Smooth muscle cell (in vitro differentiated cells): ENCODE measurements at regions not wholly inside any gene's neighbourhood (a gene's known extent, or its start where the extent isn't known, plus 50 kb on each side); places are given as distances from the start of the nearest gene placed in this dataset.

Source experiments
- DNase-seq: peaks from one replicate; lab custom pipeline; 2025; ENCODE audit not compliant: unreplicated experiment; lab: John Stamatoyannopoulos, UW
- H2AFZ ChIP-seq: fragments of 200-600 bp; sonication (generic); 2 replicates; pipeline ENCODE4 v1.6.0; 2016; ENCODE audit warnings: antibody characterized with exemption, low read depth, mild to moderate bottlenecking
- H3F3A ChIP-seq: fragments of 200-600 bp; sonication (generic); 2 replicates; pipeline ENCODE4 v1.6.0; 2017; ENCODE audit warnings: antibody characterized with exemption, low read depth
- H3K27ac ChIP-seq: fragments of 200-600 bp; sonication (generic); 2 replicates; pipeline ENCODE4 v1.5.1; 2016; ENCODE audit warnings: low read depth, mild to moderate bottlenecking
- H3K27me3 ChIP-seq: fragments of 200-600 bp; sonication (generic); 2 replicates; pipeline ENCODE4 v1.6.1; 2016; ENCODE audit warnings: low read depth, mild to moderate bottlenecking
- H3K36me3 ChIP-seq: fragments of 200-600 bp; sonication (generic); 2 replicates; pipeline ENCODE4 v1.5.1; 2016; ENCODE audit warnings: low read depth
- H3K4me1 ChIP-seq: fragments of 200-600 bp; sonication (generic); 2 replicates; pipeline ENCODE4 v1.5.1; 2016; ENCODE audit warnings: low read depth
- H3K4me2 ChIP-seq: fragments of 200-600 bp; sonication (generic); 2 replicates; pipeline ENCODE4 v1.6.0; 2016; ENCODE audit warnings: mild to moderate bottlenecking
- H3K4me3 ChIP-seq: fragments of 200-600 bp; sonication (generic); 2 replicates; pipeline ENCODE4 v1.5.1; 2016; ENCODE audit warnings: mild to moderate bottlenecking
- H3K79me2 ChIP-seq: fragments of 200-600 bp; sonication (generic); 2 replicates; pipeline ENCODE4 v1.6.0; 2016; ENCODE audit warnings: low read depth, mild to moderate bottlenecking
- H3K9ac ChIP-seq: fragments of 200-600 bp; sonication (generic); 2 replicates; pipeline ENCODE4 v1.6.0; 2016; ENCODE audit warnings: low read depth
- H3K9me3 ChIP-seq: fragments of 200-600 bp; sonication (generic); replicated peaks from 2 replicates; pipeline ENCODE4 v1.5.1; 2016; ENCODE audit warnings: low read depth
- H4K20me1 ChIP-seq: fragments of 200-600 bp; sonication (generic); 2 replicates; pipeline ENCODE4 v1.6.0; 2016; ENCODE audit warnings: low read depth
- WGBS: methylation state at CpG from one replicate; pipeline ENCODE4 v1.1.7; 2016; ENCODE audit warnings: low lambda C conversion rate; 5-methylcytosine and 5-hydroxymethylcytosine counted together
- TF ChIP-seq, protein P1 (sequence below): fragments of 200-600 bp; sonication (generic); IDR thresholded peaks from 2 replicates; pipeline ENCODE4 v1.5.1; 2017; ENCODE audit warnings: borderline replicate concordance, mild to moderate bottlenecking, antibody characterized with exemption; ENCODE audit not compliant: insufficient read depth, poor library complexity, severe bottlenecking

GRCh38 chr14:83289390-83289789 is 1755.7 kb upstream of the SEL1L start:
- H3K4me1 ChIP-seq: no peaks in the 10 kb centered on the region
- DNase-seq: no peak
- no peaks in the 10 kb centered on the region for H3K36me3 ChIP-seq
- H3K9me3 ChIP-seq: no peaks in the 10 kb centered on the region
- H2AFZ ChIP-seq: no peak overlapping the region
- H3K9ac ChIP-seq: no peak overlapping the region
- H3F3A ChIP-seq: no peaks in the 10 kb centered on the region
- H3K27ac ChIP-seq: no peak overlapping the region
- no peak overlapping the region for H3K4me2 ChIP-seq
- WGBS: 95% methylated on average over 4 of the region's 4 CpGs
- TF ChIP-seq, protein P1, sequence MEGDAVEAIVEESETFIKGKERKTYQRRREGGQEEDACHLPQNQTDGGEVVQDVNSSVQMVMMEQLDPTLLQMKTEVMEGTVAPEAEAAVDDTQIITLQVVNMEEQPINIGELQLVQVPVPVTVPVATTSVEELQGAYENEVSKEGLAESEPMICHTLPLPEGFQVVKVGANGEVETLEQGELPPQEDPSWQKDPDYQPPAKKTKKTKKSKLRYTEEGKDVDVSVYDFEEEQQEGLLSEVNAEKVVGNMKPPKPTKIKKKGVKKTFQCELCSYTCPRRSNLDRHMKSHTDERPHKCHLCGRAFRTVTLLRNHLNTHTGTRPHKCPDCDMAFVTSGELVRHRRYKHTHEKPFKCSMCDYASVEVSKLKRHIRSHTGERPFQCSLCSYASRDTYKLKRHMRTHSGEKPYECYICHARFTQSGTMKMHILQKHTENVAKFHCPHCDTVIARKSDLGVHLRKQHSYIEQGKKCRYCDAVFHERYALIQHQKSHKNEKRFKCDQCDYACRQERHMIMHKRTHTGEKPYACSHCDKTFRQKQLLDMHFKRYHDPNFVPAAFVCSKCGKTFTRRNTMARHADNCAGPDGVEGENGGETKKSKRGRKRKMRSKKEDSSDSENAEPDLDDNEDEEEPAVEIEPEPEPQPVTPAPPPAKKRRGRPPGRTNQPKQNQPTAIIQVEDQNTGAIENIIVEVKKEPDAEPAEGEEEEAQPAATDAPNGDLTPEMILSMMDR: no peak
- no peaks in the 10 kb centered on the region for H4K20me1 ChIP-seq
- H3K4me3 ChIP-seq: no peak overlapping the region
- no peaks in the 10 kb centered on the region for H3K27me3 ChIP-seq
- H3K79me2 ChIP-seq: no peaks in the 10 kb centered on the region

DNA sequence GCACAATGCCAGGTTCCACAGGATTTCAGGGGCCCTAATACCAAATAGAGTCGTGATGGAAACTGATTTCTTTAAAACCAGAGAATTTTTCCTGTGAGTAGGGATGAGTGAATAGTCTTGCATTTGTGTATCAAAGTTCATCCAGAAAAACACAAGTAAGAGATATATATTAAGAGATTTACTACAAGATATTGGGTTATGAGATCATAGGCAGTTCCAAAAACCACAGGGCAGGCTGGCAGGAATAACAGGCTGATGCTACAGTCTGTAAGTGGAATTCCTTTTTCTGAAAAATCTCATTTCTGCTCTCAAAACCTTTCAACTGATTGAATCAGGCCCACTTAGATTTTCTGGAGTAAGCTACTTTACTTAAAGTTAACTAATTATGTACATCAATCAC is 1756.2 kb upstream of the SEL1L start:
- H3K27ac ChIP-seq: peak overlapping the region; percentile 6
- peaks cover 3% of the 10 kb centered on the region for H3K4me1 ChIP-seq
- peak overlapping the region; percentile 81 for H2AFZ ChIP-seq
- 70% methylated on average over 1 of the region's 1 CpG for WGBS
- H3K36me3 ChIP-seq: no peaks in the 10 kb centered on the region
- no peaks in the 10 kb centered on the region for H3K27me3 ChIP-seq
- H4K20me1 ChIP-seq: no peaks in the 10 kb centered on the region
- H3K79me2 ChIP-seq: no peaks in the 10 kb centered on the region
- no peak for DNase-seq
- no peak overlapping the region for H3K4me2 ChIP-seq
- no peaks in the 10 kb centered on the region for H3F3A ChIP-seq
- H3K4me3 ChIP-seq: no peak overlapping the region
- H3K9ac ChIP-seq: no peak overlapping the region
- TF ChIP-seq, protein P1: no peak
- H3K9me3 ChIP-seq: no peaks in the 10 kb centered on the region

DNA sequence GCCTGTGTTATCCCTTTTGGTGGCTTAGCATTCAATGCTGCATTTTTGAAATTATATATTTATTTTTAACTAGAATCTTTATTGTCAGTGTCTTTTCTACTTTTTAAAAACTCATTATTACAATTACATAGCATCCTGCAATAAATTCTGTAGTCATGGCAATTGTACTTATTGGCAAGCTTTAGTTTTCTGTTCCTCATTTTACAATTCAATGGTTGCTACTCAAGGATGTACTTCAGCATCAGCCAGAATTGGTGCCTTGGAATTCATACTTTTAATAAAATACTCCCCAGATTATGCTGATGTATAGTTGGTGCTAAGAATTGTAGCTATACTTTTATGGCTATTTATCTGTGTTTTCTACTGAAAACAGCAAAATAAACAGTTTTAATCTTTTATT is 1756.8 kb upstream of the SEL1L start:
- Histone ChIP-seq H4K20me1 (no peaks in the 10 kb centered on the region), H3K36me3 (no peaks in the 10 kb centered on the region), H3K9me3 (no peaks in the 10 kb centered on the region), H3K9ac (no peak overlapping the region), H3F3A (no peaks in the 10 kb centered on the region), H3K4me2 (no peak overlapping the region), H3K27me3 (no peaks in the 10 kb centered on the region), H2AFZ (peak overlapping the region; percentile 81), H3K79me2 (no peaks in the 10 kb centered on the region), H3K4me3 (no peak overlapping the region), H3K4me1 (peaks cover 7% of the 10 kb centered on the region), H3K27ac (no peak overlapping the region)
- DNase-seq: no peak
- TF ChIP-seq, protein P1: no peak

GRCh38 chr14:83291714-83292113 is 1758.1 kb upstream of the SEL1L start:
- Histone ChIP-seq H3K79me2 (no peaks in the 10 kb centered on the region), H3F3A (no peaks in the 10 kb centered on the region), H3K4me1 (peaks cover 7% of the 10 kb centered on the region), H2AFZ (no peak overlapping the region), H3K36me3 (no peaks in the 10 kb centered on the region), H4K20me1 (no peaks in the 10 kb centered on the region), H3K27ac (no peak overlapping the region), H3K4me3 (no peak overlapping the region), H3K9me3 (no peaks in the 10 kb centered on the region), H3K27me3 (no peaks in the 10 kb centered on the region), H3K4me2 (no peak overlapping the region), H3K9ac (no peak overlapping the region)
- no peak for DNase-seq
- 81% methylated on average over 1 of the region's 1 CpG for WGBS
- TF ChIP-seq, protein P1: no peak
